ENCODE measurements at regions not wholly inside any gene's neighbourhood (a gene's known extent, or its start where the extent isn't known, plus 50 kb on each side); places are given as distances from the start of the nearest gene placed in this dataset.

DNA sequence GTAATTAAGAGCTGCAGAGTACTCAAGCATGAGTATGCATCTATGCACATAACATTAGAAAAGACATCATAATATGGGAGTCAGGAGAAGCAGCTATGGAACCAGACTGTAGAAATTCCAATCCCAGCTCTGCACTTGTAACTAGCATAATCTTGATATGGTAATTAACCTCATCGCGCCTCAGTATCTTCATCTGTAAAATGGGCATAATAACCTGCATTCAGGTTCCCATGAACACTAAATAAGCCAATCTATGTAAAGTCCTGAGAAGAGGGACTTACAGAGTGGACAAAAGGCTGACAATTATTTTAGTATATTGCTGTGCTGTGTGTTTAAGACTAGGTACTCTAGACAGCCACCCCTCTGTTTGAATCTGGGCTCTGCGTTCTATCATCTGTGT lies 318.9 kb upstream of the USP25 start:
- H3K9me3 ChIP-seq: no peaks in the 10 kb centered on the region
- intact Hi-C loops (cut with DNase I): no loop called here
- TF ChIP-seq, protein P1, sequence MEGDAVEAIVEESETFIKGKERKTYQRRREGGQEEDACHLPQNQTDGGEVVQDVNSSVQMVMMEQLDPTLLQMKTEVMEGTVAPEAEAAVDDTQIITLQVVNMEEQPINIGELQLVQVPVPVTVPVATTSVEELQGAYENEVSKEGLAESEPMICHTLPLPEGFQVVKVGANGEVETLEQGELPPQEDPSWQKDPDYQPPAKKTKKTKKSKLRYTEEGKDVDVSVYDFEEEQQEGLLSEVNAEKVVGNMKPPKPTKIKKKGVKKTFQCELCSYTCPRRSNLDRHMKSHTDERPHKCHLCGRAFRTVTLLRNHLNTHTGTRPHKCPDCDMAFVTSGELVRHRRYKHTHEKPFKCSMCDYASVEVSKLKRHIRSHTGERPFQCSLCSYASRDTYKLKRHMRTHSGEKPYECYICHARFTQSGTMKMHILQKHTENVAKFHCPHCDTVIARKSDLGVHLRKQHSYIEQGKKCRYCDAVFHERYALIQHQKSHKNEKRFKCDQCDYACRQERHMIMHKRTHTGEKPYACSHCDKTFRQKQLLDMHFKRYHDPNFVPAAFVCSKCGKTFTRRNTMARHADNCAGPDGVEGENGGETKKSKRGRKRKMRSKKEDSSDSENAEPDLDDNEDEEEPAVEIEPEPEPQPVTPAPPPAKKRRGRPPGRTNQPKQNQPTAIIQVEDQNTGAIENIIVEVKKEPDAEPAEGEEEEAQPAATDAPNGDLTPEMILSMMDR (IDR thresholded peaks at IDR 0.05): no peak
- no peaks in the 10 kb centered on the region for H3K36me3 ChIP-seq
- H3K9ac ChIP-seq (ENCODE audit: low read depth in 2 of 2, low read length in 2 of 2): no peak overlapping the region
- H3K4me1 ChIP-seq: no peaks in the 10 kb centered on the region
- H3K27ac ChIP-seq: no peak overlapping the region
- DNase-seq: no peak
- no peak overlapping the region for H3K4me3 ChIP-seq
- H3K27me3 ChIP-seq: no peaks in the 10 kb centered on the region

- Histone ChIP-seq H3K36me3 (no peaks in the 10 kb centered on the region), H3K9ac (ENCODE audit: low read depth in 2 of 2, low read length in 2 of 2) (no peak overlapping the region), H3K27ac (no peak overlapping the region), H3K4me3 (no peak overlapping the region), H3K4me1 (no peaks in the 10 kb centered on the region), H3K9me3 (no peaks in the 10 kb centered on the region), H3K27me3 (no peaks in the 10 kb centered on the region)
- TF ChIP-seq, protein P1 (IDR thresholded peaks at IDR 0.05): no peak
- intact Hi-C loops (cut with DNase I): no loop called here
- DNase-seq: no peak
Observed at GRCh38 chr21:15414057-15414456, 315.7 kb upstream of the USP25 start.

DNA sequence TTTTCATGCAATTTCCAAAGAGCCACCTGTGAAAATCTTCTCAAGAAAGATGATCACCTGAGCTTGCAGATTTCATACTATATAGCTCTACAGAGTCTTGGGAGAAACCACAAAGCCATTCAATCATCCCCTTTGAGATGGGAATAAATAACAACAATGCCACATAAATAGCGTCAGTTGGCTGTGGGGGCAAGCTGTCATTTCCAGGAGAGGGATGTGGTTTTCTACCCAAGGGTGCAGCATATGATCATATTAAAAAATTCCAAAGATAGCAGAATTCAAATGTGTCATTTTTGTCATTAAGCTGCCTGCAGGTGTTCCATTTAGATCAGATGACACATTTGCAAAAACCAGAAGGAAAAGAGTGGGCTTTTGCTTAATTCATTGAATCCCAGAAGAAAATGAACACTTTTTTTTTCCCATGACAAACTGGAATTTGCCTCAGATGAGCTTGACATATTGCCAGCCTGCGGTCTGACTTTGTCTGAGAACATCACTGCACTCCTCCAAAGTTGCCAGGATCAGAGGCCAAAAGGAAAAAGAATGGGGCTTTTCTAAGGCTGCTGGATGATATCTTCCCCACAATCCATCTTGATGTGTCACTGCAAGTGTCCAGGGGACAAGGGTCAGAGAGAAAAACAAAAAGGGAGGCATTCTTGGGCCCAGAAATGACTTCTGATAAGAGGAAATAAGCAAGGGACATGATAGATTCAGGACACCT lies 314.1 kb upstream of the USP25 start:
- Histone ChIP-seq H3K4me3 (no peak overlapping the region), H3K27ac (no peak overlapping the region), H3K27me3 (no peaks in the 10 kb centered on the region), H3K4me1 (no peaks in the 10 kb centered on the region), H3K36me3 (no peaks in the 10 kb centered on the region), H3K9ac (ENCODE audit: low read depth in 2 of 2, low read length in 2 of 2) (no peak overlapping the region), H3K9me3 (no peaks in the 10 kb centered on the region)
- intact Hi-C loops (cut with DNase I): no loop called here
- TF ChIP-seq, protein P1 (IDR thresholded peaks at IDR 0.05): no peak
- no peak for DNase-seq

DNA sequence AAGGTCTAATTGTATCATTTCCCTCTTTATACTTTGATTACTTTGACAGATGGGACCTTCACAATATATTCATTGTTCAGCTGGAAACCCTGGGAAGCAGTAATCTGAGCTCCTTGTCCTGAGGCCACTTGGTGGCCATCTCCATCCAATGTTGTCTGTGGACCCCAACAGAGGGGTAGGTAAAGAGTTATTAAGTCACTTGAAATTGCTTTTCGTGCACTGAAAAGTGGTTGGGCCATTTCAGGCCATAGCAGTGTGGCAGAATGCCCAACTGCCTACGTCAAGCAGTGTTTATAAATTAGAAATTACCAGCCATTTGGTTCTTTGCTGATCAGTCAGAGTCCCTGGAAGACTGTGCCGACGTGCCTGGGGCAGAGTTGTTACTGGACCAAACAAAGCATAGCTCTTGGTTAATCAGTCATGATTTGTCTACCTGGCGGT lies 308.3 kb upstream of the USP25 start:
- H3K27ac ChIP-seq: no peak overlapping the region
- H3K4me3 ChIP-seq: no peak overlapping the region
- no peaks in the 10 kb centered on the region for H3K4me1 ChIP-seq
- DNase-seq: no peak
- no peaks in the 10 kb centered on the region for H3K27me3 ChIP-seq
- no peaks in the 10 kb centered on the region for H3K9me3 ChIP-seq
- intact Hi-C loops (cut with DNase I): no loop called here
- H3K36me3 ChIP-seq: no peaks in the 10 kb centered on the region
- TF ChIP-seq, protein P1 (IDR thresholded peaks at IDR 0.05): no peak
- H3K9ac ChIP-seq (ENCODE audit: low read depth in 2 of 2, low read length in 2 of 2): no peak overlapping the region

DNA sequence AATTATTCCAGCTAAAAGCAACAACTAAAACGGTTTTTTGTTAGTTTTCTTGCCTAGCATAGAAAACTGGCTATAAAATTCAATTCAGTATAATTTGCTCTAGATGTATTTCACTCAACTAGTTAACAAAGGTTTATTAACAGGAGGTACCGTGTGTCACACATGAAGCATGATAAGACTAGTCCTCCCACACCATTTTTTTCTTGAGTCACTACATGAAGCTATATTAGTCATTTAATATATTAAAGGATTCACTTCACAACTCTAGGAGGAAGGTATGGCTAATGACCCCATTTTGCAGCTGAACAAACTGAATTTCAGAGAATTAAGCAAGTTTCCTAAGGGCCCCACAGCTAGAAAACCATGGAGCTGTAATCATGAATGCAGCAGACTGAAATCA lies 307.8 kb upstream of the USP25 start:
- no peaks in the 10 kb centered on the region for H3K27me3 ChIP-seq
- intact Hi-C loops (cut with DNase I): no loop called here
- H3K9me3 ChIP-seq: no peaks in the 10 kb centered on the region
- H3K9ac ChIP-seq (ENCODE audit: low read depth in 2 of 2, low read length in 2 of 2): no peak overlapping the region
- TF ChIP-seq, protein P1 (IDR thresholded peaks at IDR 0.05): no peak
- no peak for DNase-seq
- no peak overlapping the region for H3K27ac ChIP-seq
- H3K36me3 ChIP-seq: no peaks in the 10 kb centered on the region
- no peaks in the 10 kb centered on the region for H3K4me1 ChIP-seq
- H3K4me3 ChIP-seq: no peak overlapping the region

All from colonic mucosa (tissue), 4 donors.